ENCODE measurements at regions not wholly inside any gene's neighbourhood (a gene's known extent, or its start where the extent isn't known, plus 50 kb on each side); places are given as distances from the start of the nearest gene placed in this dataset.
"Not testable (repeated sequence)": the region's sequence is repeated elsewhere in the genome, so short reads cannot be mapped to it uniquely, and the experiment has no call there.

GRCh38 chr1:177646757-177647730 lies 322.8 kb downstream of the SEC16B start:
- Histone ChIP-seq H3K9me3 (no peaks in the 10 kb centered on the region), H3K4me3 (no peak overlapping the region), H3K4me1 (replicated peaks) (peaks cover 3% of the 10 kb centered on the region), H3K36me3 (no peaks in the 10 kb centered on the region), H3K27ac (no peak overlapping the region), H3K27me3 (replicated peaks; ENCODE audit: insufficient read depth) (peaks cover 3% of the 10 kb centered on the region)
- TF ChIP-seq POLR2AphosphoS5 (IDR thresholded peaks at IDR 0.05) (no peak), POLR2A (IDR thresholded peaks at IDR 0.05) (no peak)
- TF ChIP-seq, protein P1, sequence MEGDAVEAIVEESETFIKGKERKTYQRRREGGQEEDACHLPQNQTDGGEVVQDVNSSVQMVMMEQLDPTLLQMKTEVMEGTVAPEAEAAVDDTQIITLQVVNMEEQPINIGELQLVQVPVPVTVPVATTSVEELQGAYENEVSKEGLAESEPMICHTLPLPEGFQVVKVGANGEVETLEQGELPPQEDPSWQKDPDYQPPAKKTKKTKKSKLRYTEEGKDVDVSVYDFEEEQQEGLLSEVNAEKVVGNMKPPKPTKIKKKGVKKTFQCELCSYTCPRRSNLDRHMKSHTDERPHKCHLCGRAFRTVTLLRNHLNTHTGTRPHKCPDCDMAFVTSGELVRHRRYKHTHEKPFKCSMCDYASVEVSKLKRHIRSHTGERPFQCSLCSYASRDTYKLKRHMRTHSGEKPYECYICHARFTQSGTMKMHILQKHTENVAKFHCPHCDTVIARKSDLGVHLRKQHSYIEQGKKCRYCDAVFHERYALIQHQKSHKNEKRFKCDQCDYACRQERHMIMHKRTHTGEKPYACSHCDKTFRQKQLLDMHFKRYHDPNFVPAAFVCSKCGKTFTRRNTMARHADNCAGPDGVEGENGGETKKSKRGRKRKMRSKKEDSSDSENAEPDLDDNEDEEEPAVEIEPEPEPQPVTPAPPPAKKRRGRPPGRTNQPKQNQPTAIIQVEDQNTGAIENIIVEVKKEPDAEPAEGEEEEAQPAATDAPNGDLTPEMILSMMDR (IDR thresholded peaks at IDR 0.05) = no peak
- DNase-seq (ENCODE audit: low spot score) = no peak
- intact Hi-C loops (cut with DNase I) = no loop called here
- WGBS = 78% methylated on average over 4 of the region's 4 CpGs

GRCh38 chr1:177645491-177646190 lies 324.2 kb downstream of the SEC16B start:
- DNase-seq (ENCODE audit: low spot score) = no peak
- 63% methylated on average over 6 of the region's 6 CpGs for WGBS

DNA sequence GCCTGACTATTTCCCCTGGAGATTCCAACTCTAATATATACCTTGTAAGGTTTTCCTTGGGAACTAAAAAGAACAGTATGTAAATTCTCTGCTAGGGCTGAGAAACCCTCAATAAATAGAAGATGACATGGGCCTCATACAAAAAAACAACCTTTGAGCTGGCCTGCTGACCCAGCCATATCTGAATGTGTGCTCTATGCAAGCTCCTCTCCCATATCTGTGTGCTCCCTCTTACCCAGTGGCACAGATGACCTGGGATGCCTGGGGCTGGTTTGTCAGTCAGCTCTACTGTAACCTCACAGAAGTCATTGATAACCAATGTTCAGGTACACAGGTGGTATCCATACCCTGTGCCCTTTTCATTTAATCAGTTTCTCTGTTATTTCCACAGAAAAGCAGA lies 329.2 kb downstream of the SEC16B start:
- Histone ChIP-seq H3K27me3 (replicated peaks; ENCODE audit: insufficient read depth) (peaks cover 3% of the 10 kb centered on the region), H3K9me3 (no peaks in the 10 kb centered on the region), H3K4me3 (no peak overlapping the region), H3K36me3 (no peaks in the 10 kb centered on the region), H3K4me1 (replicated peaks) (no peaks in the 10 kb centered on the region), H3K27ac (no peak overlapping the region)
- no peak for DNase-seq (ENCODE audit: low spot score)
- intact Hi-C loops (cut with DNase I) = no loop called here
- TF ChIP-seq, protein P1 (IDR thresholded peaks at IDR 0.05) = no peak
- TF ChIP-seq POLR2AphosphoS5 (IDR thresholded peaks at IDR 0.05) (no peak), POLR2A (IDR thresholded peaks at IDR 0.05) (no peak)

More at GRCh38 chr1:177645491-177646190, 324.2 kb downstream of the SEC16B start:
- peaks cover 3% of the 10 kb centered on the region for H3K27me3 ChIP-seq (replicated peaks; ENCODE audit: insufficient read depth)
- no peaks in the 10 kb centered on the region for H3K4me1 ChIP-seq (replicated peaks)
- H3K27ac ChIP-seq = no peak overlapping the region
- H3K4me3 ChIP-seq = no peak overlapping the region
- TF ChIP-seq POLR2A (IDR thresholded peaks at IDR 0.05) (no peak), POLR2AphosphoS5 (IDR thresholded peaks at IDR 0.05) (no peak)
- TF ChIP-seq, protein P1 (IDR thresholded peaks at IDR 0.05) = no peak
- intact Hi-C loops (cut with DNase I) = no loop called here
- H3K9me3 ChIP-seq = no peaks in the 10 kb centered on the region
- no peaks in the 10 kb centered on the region for H3K36me3 ChIP-seq

- DNase-seq (ENCODE audit: low spot score); H3K36me3 ChIP-seq; H3K4me1 ChIP-seq (replicated peaks); intact Hi-C loops (cut with DNase I); H3K4me3 ChIP-seq; H3K9me3 ChIP-seq; H3K27ac ChIP-seq; H3K27me3 ChIP-seq (replicated peaks; ENCODE audit: insufficient read depth): not testable (repeated sequence)
- 79% methylated on average over 15 of the region's 15 CpGs for WGBS
These were observed 335.7 kb downstream of the SEC16B start for GRCh38 chr1:177634151-177634550.

DNA sequence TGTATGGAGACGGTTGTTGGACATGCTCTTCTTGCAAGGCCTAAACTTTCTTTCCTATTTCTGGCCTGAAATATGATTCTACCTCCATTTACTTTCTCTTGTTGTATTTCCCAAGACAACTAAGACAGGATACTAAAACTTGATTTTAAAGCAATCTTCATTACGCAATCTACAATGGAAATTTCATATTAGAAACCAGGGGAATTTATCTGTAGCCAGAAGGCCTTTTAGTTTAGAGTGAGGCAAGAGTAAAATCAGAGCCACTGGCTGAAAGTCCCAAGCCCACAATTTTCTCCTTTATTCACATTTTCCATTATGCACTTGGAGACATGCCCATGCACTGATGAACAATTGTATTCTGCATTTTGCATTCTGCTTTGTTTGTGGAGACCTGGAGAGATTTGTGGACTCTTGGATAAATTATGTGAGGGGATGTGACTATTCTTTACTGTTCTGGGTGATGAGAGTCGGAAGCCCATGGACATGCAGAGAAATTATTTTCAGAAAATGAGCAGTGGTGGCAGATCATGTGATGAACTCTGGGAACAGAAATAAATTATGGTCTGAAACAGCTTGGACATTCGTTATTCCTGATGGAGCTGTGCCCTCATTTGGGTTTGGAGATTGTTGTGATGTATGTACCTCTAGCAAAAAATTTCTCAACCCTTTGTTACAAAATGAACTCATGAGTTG lies 336.8 kb downstream of the SEC16B start:
- TF ChIP-seq, protein P1 (IDR thresholded peaks at IDR 0.05) = no peak
- no peak for TF ChIP-seq POLR2AphosphoS5 (IDR thresholded peaks at IDR 0.05)
- TF ChIP-seq POLR2A (IDR thresholded peaks at IDR 0.05) = no peak
- Histone ChIP-seq H3K4me3 (no peak overlapping the region), H3K4me1 (replicated peaks) (no peaks in the 10 kb centered on the region), H3K27ac (no peak overlapping the region), H3K36me3 (no peaks in the 10 kb centered on the region), H3K9me3 (no peaks in the 10 kb centered on the region), H3K27me3 (replicated peaks; ENCODE audit: insufficient read depth) (no peaks in the 10 kb centered on the region)
- DNase-seq (ENCODE audit: low spot score) = no peak
- 64% methylated on average over 4 of the region's 4 CpGs for WGBS
- intact Hi-C loops (cut with DNase I) = no loop called here
